HCT116 (cell line): ENCODE measurements at regions not wholly inside any gene's neighbourhood (a gene's known extent, or its start where the extent isn't known, plus 50 kb on each side); places are given as distances from the start of the nearest gene placed in this dataset.

Source experiments
- FOSL1 ChIP-seq: IDR thresholded peaks from 2 replicates; pipeline ENCODE4 v1.6.1; 2012; ENCODE audit warnings: low read depth
- POLR2A ChIP-seq: IDR thresholded peaks from 2 replicates; pipeline ENCODE4 v1.7.0; 2011; ENCODE audit warnings: borderline replicate concordance; ENCODE audit not compliant: insufficient read depth, insufficient read length; ENCODE audit errors: extremely low read depth
- POLR2AphosphoS5 ChIP-seq: IDR thresholded peaks from 2 replicates; pipeline ENCODE4 v1.6.1; 2011; ENCODE audit warnings: mild to moderate bottlenecking, low read depth, low read length, moderate library complexity
- SP1 ChIP-seq: IDR thresholded peaks from 2 replicates; pipeline ENCODE4 v1.6.1; 2012; ENCODE audit warnings: low read depth
- TF ChIP-seq, protein P1 (sequence below), 3 experiments: fragments of 200-600 bp in 1 of 3; sonication (generic) in 1 of 3; IDR thresholded peaks in 2 of 3; conservative IDR thresholded peaks in 1 of 3; 2 replicates each; pipeline ENCODE4 v1.5.1; 2012 to 2017; ENCODE audit warnings: low read depth in 2 of 3, low read length in 2 of 3, antibody characterized with exemption in 1 of 3, borderline replicate concordance in 1 of 3, control low read depth in 1 of 3, mild to moderate bottlenecking in 1 of 3, mixed read lengths in 1 of 3, mixed run types in 1 of 3, moderate library complexity in 1 of 3; ENCODE audit not compliant: insufficient read depth in 1 of 3
- TF ChIP-seq, protein P2 (sequence below): IDR thresholded peaks from 2 replicates; pipeline ENCODE4 v1.6.1; 2012; ENCODE audit warnings: low read depth
- TF ChIP-seq, protein P3 (sequence below): IDR thresholded peaks from 2 replicates; pipeline ENCODE4 v1.6.1; 2011; ENCODE audit warnings: mild to moderate bottlenecking, low read length, moderate library complexity; ENCODE audit not compliant: insufficient replicate concordance; ENCODE audit errors: extremely low read depth

DNA sequence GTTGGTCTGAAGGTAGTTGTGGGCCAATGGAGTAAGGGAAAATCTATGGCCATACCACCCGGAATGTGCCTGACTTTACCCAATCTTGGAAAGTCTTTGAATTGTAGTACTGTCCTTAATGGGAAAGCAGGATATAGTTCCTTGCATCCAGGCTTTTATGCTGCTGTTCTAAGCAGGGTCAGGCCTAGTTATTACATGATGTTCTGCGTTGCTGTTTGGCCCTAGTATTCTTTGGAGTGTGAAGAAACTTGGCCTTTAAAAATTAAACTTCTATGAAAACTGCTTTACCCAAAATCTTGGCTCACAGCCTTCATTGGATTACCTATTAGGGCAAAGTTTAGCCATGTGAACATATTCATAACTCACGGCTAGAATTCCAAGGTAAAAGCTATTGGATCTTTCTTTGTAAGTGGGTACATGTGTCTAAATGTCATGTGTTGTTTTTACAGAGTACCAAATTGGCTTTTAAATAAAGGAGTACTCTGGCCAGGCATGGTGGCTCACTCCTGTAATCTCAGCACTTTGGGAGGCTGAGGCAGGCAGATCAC lies 211.1 kb downstream of the DTWD2 start (continued):
- TF ChIP-seq, protein P1, sequence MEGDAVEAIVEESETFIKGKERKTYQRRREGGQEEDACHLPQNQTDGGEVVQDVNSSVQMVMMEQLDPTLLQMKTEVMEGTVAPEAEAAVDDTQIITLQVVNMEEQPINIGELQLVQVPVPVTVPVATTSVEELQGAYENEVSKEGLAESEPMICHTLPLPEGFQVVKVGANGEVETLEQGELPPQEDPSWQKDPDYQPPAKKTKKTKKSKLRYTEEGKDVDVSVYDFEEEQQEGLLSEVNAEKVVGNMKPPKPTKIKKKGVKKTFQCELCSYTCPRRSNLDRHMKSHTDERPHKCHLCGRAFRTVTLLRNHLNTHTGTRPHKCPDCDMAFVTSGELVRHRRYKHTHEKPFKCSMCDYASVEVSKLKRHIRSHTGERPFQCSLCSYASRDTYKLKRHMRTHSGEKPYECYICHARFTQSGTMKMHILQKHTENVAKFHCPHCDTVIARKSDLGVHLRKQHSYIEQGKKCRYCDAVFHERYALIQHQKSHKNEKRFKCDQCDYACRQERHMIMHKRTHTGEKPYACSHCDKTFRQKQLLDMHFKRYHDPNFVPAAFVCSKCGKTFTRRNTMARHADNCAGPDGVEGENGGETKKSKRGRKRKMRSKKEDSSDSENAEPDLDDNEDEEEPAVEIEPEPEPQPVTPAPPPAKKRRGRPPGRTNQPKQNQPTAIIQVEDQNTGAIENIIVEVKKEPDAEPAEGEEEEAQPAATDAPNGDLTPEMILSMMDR (IDR thresholded peaks at IDR 0.05 in 2 of 3, conservative IDR thresholded peaks at IDR 0.05 in 1 of 3; ENCODE audit: borderline replicate concordance in 1 of 3, insufficient read depth in 1 of 3, low read depth in 2 of 3, low read length in 2 of 3) = no peak
- TF ChIP-seq POLR2A (no peak), POLR2AphosphoS5 (no peak), FOSL1 (no peak), SP1 (no peak)
- TF ChIP-seq, protein P2, sequence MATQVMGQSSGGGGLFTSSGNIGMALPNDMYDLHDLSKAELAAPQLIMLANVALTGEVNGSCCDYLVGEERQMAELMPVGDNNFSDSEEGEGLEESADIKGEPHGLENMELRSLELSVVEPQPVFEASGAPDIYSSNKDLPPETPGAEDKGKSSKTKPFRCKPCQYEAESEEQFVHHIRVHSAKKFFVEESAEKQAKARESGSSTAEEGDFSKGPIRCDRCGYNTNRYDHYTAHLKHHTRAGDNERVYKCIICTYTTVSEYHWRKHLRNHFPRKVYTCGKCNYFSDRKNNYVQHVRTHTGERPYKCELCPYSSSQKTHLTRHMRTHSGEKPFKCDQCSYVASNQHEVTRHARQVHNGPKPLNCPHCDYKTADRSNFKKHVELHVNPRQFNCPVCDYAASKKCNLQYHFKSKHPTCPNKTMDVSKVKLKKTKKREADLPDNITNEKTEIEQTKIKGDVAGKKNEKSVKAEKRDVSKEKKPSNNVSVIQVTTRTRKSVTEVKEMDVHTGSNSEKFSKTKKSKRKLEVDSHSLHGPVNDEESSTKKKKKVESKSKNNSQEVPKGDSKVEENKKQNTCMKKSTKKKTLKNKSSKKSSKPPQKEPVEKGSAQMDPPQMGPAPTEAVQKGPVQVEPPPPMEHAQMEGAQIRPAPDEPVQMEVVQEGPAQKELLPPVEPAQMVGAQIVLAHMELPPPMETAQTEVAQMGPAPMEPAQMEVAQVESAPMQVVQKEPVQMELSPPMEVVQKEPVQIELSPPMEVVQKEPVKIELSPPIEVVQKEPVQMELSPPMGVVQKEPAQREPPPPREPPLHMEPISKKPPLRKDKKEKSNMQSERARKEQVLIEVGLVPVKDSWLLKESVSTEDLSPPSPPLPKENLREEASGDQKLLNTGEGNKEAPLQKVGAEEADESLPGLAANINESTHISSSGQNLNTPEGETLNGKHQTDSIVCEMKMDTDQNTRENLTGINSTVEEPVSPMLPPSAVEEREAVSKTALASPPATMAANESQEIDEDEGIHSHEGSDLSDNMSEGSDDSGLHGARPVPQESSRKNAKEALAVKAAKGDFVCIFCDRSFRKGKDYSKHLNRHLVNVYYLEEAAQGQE = no peak
- TF ChIP-seq, protein P3, sequence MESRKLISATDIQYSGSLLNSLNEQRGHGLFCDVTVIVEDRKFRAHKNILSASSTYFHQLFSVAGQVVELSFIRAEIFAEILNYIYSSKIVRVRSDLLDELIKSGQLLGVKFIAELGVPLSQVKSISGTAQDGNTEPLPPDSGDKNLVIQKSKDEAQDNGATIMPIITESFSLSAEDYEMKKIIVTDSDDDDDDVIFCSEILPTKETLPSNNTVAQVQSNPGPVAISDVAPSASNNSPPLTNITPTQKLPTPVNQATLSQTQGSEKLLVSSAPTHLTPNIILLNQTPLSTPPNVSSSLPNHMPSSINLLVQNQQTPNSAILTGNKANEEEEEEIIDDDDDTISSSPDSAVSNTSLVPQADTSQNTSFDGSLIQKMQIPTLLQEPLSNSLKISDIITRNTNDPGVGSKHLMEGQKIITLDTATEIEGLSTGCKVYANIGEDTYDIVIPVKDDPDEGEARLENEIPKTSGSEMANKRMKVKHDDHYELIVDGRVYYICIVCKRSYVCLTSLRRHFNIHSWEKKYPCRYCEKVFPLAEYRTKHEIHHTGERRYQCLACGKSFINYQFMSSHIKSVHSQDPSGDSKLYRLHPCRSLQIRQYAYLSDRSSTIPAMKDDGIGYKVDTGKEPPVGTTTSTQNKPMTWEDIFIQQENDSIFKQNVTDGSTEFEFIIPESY = no peak
